SKM-1 treated with dmso at 0.1 percent for 144 hours (cell line): ENCODE measurements at regions not wholly inside any gene's neighbourhood (a gene's known extent, or its start where the extent isn't known, plus 50 kb on each side); places are given as distances from the start of the nearest gene placed in this dataset.
"Not testable (repeated sequence)": the region's sequence is repeated elsewhere in the genome, so short reads cannot be mapped to it uniquely, and the experiment has no call there.

ENCODE experiments used
- DNase-seq: peaks from one replicate; lab custom pipeline; 2025; ENCODE audit not compliant: unreplicated experiment; lab: John Stamatoyannopoulos, UW

- no peak for DNase-seq
These were observed 89.1 kb upstream of the NEDD4L start for GRCh38 chr18:57954935-57955334.

- DNase-seq, result no peak
These were observed 90.1 kb upstream of the NEDD4L start for GRCh38 chr18:57953883-57954282.

GRCh38 chr18:57951999-57952774 is 91.8 kb upstream of the NEDD4L start:
- no peak for DNase-seq

- DNase-seq, result no peak
These were observed 92.8 kb upstream of the NEDD4L start for GRCh38 chr18:57951117-57951796.

- DNase-seq, result no peak
These were observed 93.5 kb upstream of the NEDD4L start for GRCh38 chr18:57950542-57950941.

- DNase-seq, result not testable (repeated sequence)
These were observed 94.7 kb upstream of the NEDD4L start for GRCh38 chr18:57949335-57949734.

- DNase-seq, result no peak
These were observed 96.9 kb upstream of the NEDD4L start for GRCh38 chr18:57947117-57947516.

- no peak for DNase-seq
These were observed 100.3 kb upstream of the NEDD4L start for GRCh38 chr18:57943723-57944122.

GRCh38 chr18:57942493-57942892 is 101.5 kb upstream of the NEDD4L start:
- DNase-seq, result no peak

GRCh38 chr18:57941841-57942489 is 102.1 kb upstream of the NEDD4L start:
- no peak for DNase-seq

GRCh38 chr18:57940166-57940660 is 103.8 kb upstream of the NEDD4L start:
- DNase-seq, result no peak

GRCh38 chr18:57934375-57934774 is 109.7 kb upstream of the NEDD4L start:
- not testable (repeated sequence) for DNase-seq

GRCh38 chr18:57931038-57931437 is 113.0 kb upstream of the NEDD4L start:
- no peak for DNase-seq

GRCh38 chr18:57930476-57930875 is 113.5 kb upstream of the NEDD4L start:
- DNase-seq, result no peak

GRCh38 chr18:57929922-57930321 is 114.1 kb upstream of the NEDD4L start:
- no peak for DNase-seq

GRCh38 chr18:57928466-57928865 is 115.6 kb upstream of the NEDD4L start:
- DNase-seq, result no peak

- DNase-seq, result no peak
These were observed 116.5 kb upstream of the NEDD4L start for GRCh38 chr18:57927511-57927910.

- no peak for DNase-seq
These were observed 118.3 kb upstream of the NEDD4L start for GRCh38 chr18:57925706-57926105.

- DNase-seq, result no peak
These were observed 120.4 kb upstream of the NEDD4L start for GRCh38 chr18:57923611-57924010.

- DNase-seq, result no peak
These were observed 119.8 kb upstream of the ATP8B1 start for GRCh38 chr18:57922885-57923284.

GRCh38 chr18:57921708-57922107 is 118.6 kb upstream of the ATP8B1 start:
- DNase-seq, result peak; percentile 41

GRCh38 chr18:57920036-57920435 is 116.9 kb upstream of the ATP8B1 start:
- DNase-seq, result no peak
